ENCODE measurements at regions not wholly inside any gene's neighbourhood (a gene's known extent, or its start where the extent isn't known, plus 50 kb on each side); places are given as distances from the start of the nearest gene placed in this dataset.

GRCh38 chr10:2949948-2950354, 117.4 kb upstream of the PFKP start:
- DNase-seq (ENCODE audit: low spot score), result no peak

- no peak for DNase-seq (ENCODE audit: low spot score)
Observed at GRCh38 chr10:2949221-2949947, 118.0 kb upstream of the PFKP start.

- no peak for DNase-seq (ENCODE audit: low spot score)
Observed at GRCh38 chr10:2948127-2948854, 119.1 kb upstream of the PFKP start.

GRCh38 chr10:2944788-2945187, 122.6 kb upstream of the PFKP start:
- no peak for DNase-seq (ENCODE audit: low spot score)

- DNase-seq (ENCODE audit: low spot score), result no peak
Observed at GRCh38 chr10:2943932-2944614, 123.3 kb upstream of the PFKP start.

GRCh38 chr10:2942938-2943337, 124.4 kb upstream of the PFKP start:
- no peak for DNase-seq (ENCODE audit: low spot score)

GRCh38 chr10:2938869-2939268, 128.5 kb upstream of the PFKP start:
- DNase-seq (ENCODE audit: low spot score), result peak; percentile 35

GRCh38 chr10:2936816-2937215, 130.5 kb upstream of the PFKP start:
- no peak for DNase-seq (ENCODE audit: low spot score)

- no peak for DNase-seq (ENCODE audit: low spot score)
Observed at GRCh38 chr10:2935647-2936386, 131.5 kb upstream of the PFKP start.

GRCh38 chr10:2933924-2934323, 133.4 kb upstream of the PFKP start:
- DNase-seq (ENCODE audit: low spot score), result no peak

- DNase-seq (ENCODE audit: low spot score), result no peak
Observed at GRCh38 chr10:2933519-2933918, 133.8 kb upstream of the PFKP start.

- DNase-seq (ENCODE audit: low spot score), result no peak
Observed at GRCh38 chr10:2933071-2933470, 134.3 kb upstream of the PFKP start.

- no peak for DNase-seq (ENCODE audit: low spot score)
Observed at GRCh38 chr10:2929480-2930258, 137.7 kb upstream of the PFKP start.

- DNase-seq (ENCODE audit: low spot score), result peak; percentile 83
Observed at GRCh38 chr10:2927958-2928840, 139.1 kb upstream of the PFKP start.

- DNase-seq (ENCODE audit: low spot score), result no peak
Observed at GRCh38 chr10:2926918-2927660, 140.3 kb upstream of the PFKP start.

GRCh38 chr10:2925631-2926030, 141.7 kb upstream of the PFKP start:
- no peak for DNase-seq (ENCODE audit: low spot score)

GRCh38 chr10:2924431-2924830, 142.9 kb upstream of the PFKP start:
- DNase-seq (ENCODE audit: low spot score), result no peak

GRCh38 chr10:2921956-2922680, 145.2 kb upstream of the PFKP start:
- no peak for DNase-seq (ENCODE audit: low spot score)

GRCh38 chr10:2920637-2921036, 146.7 kb upstream of the PFKP start:
- no peak for DNase-seq (ENCODE audit: low spot score)
